ENCODE measurements at regions not wholly inside any gene's neighbourhood (a gene's known extent, or its start where the extent isn't known, plus 50 kb on each side); places are given as distances from the start of the nearest gene placed in this dataset.

- TF ChIP-seq TARDBP (IDR thresholded peaks at IDR 0.05) (no peak), SUZ12 (IDR thresholded peaks at IDR 0.05) (no peak), BHLHE40 (IDR thresholded peaks at IDR 0.05; ENCODE audit: borderline replicate concordance) (no peak), ELF4 (IDR thresholded peaks at IDR 0.05) (no peak), FOXM1 (IDR thresholded peaks at IDR 0.05; ENCODE audit: borderline replicate concordance) (no peak), FOXK2 (IDR thresholded peaks at IDR 0.05) (no peak), HDGF (IDR thresholded peaks at IDR 0.05; ENCODE audit: borderline replicate concordance) (no peak), FOXA1 (IDR thresholded peaks at IDR 0.05) (no peak), L3MBTL2 (conservative IDR thresholded peaks at IDR 0.05) (no peak), SP1 (IDR thresholded peaks at IDR 0.05) (no peak), LEF1 (IDR thresholded peaks at IDR 0.05; ENCODE audit: borderline replicate concordance) (no peak), ARNT (IDR thresholded peaks at IDR 0.05) (no peak)
These were observed 140.3 kb upstream of the FOXF1 start for GRCh38 chr16:86370062-86370461.
